SK-N-SH treated with all-trans-retinoic acid at 6 μM for 48 hours (cell line): ENCODE measurements at regions not wholly inside any gene's neighbourhood (a gene's known extent, or its start where the extent isn't known, plus 50 kb on each side); places are given as distances from the start of the nearest gene placed in this dataset.

ENCODE experiments used
- ATAC-seq: fragments of 200-7000 bp; cut with Tn5 transposase; 3 replicates; pipeline ENCODE4 v1.9.1; 2020; ENCODE audit warnings: mild to moderate bottlenecking, moderate library complexity
- ARNTL ChIP-seq: fragments of 450-650 bp; formaldehyde crosslinking; IDR thresholded peaks from 2 replicates; pipeline ENCODE4 v1.5.0; 2020; ENCODE audit warnings: low read depth, mild to moderate bottlenecking, moderate library complexity, borderline replicate concordance
- BACH2 ChIP-seq: fragments of 250-450 bp; sonication (Bioruptor Pico); IDR thresholded peaks from 2 replicates; pipeline ENCODE4 v1.9.0; 2021; ENCODE audit warnings: mild to moderate bottlenecking, borderline replicate concordance
- CREB5 ChIP-seq: fragments of 250-450 bp; sonication (Bioruptor Pico); IDR thresholded peaks from 2 replicates; pipeline ENCODE4 v1.5.1; 2020; ENCODE audit warnings: low read depth, mild to moderate bottlenecking, moderate library complexity
- CSDC2 ChIP-seq: fragments of 250-450 bp; sonication (Bioruptor Pico); IDR thresholded peaks from 2 replicates; pipeline ENCODE4 v1.5.0; 2020; ENCODE audit warnings: mild to moderate bottlenecking, moderate library complexity
- CSRNP3 ChIP-seq: fragments of 250-450 bp; sonication (Bioruptor Pico); IDR thresholded peaks from 2 replicates; pipeline ENCODE4 v1.5.1; 2021; ENCODE audit warnings: mild to moderate bottlenecking, moderate library complexity
- ESRRG ChIP-seq: fragments of 250-450 bp; sonication (Bioruptor Pico); IDR thresholded peaks from 2 replicates; pipeline ENCODE4 v1.6.1; 2021; ENCODE audit warnings: mild to moderate bottlenecking
- GLIS3 ChIP-seq: fragments of 250-450 bp; sonication (Bioruptor Pico); IDR thresholded peaks from 2 replicates; pipeline ENCODE4 v1.5.0; 2020; ENCODE audit warnings: mild to moderate bottlenecking, moderate library complexity
- ISL1 ChIP-seq: fragments of 250-450 bp; sonication (Bioruptor Pico); IDR thresholded peaks from 2 replicates; pipeline ENCODE4 v2.1.2; 2022; ENCODE audit warnings: mild to moderate bottlenecking, moderate library complexity
- OSR1 ChIP-seq: fragments of 250-450 bp; sonication (Bioruptor Pico); IDR thresholded peaks from 2 replicates; pipeline ENCODE4 v1.8.0; 2022; ENCODE audit warnings: moderate library complexity, mild to moderate bottlenecking, inconsistent platforms
- POU6F1 ChIP-seq: fragments of 250-450 bp; sonication (Bioruptor Pico); IDR thresholded peaks from 2 replicates; pipeline ENCODE4 v1.8.0; 2021; ENCODE audit warnings: low read depth, mild to moderate bottlenecking, moderate library complexity, borderline replicate concordance
- PPARA ChIP-seq: fragments of 250-450 bp; sonication (Bioruptor Pico); IDR thresholded peaks from 2 replicates; pipeline ENCODE4 v1.5.0; 2020; ENCODE audit warnings: mild to moderate bottlenecking, borderline replicate concordance
- RARB ChIP-seq: fragments of 250-450 bp; sonication (Bioruptor Pico); IDR thresholded peaks from 2 replicates; pipeline ENCODE4 v1.8.0; 2021; ENCODE audit warnings: mild to moderate bottlenecking, moderate library complexity
- SNAI2 ChIP-seq: fragments of 250-450 bp; sonication (Bioruptor Pico); IDR thresholded peaks from 2 replicates; pipeline ENCODE4 v1.5.0; 2020; ENCODE audit warnings: mild to moderate bottlenecking, moderate library complexity
- TCF4 ChIP-seq: fragments of 250-450 bp; sonication (Bioruptor Pico); IDR thresholded peaks from 2 replicates; pipeline ENCODE4 v1.8.0; 2021; ENCODE audit warnings: mild to moderate bottlenecking, moderate library complexity, borderline replicate concordance
- TOX ChIP-seq: fragments of 250-450 bp; sonication (Bioruptor Pico); IDR thresholded peaks from 2 replicates; pipeline ENCODE4 v1.8.0; 2021; ENCODE audit warnings: mild to moderate bottlenecking, moderate library complexity, borderline replicate concordance
- TSHZ2 ChIP-seq: fragments of 250-450 bp; sonication (Bioruptor Pico); IDR thresholded peaks from 2 replicates; pipeline ENCODE4 v1.5.0; 2020; ENCODE audit warnings: mild to moderate bottlenecking, moderate library complexity
- ZC3H10 ChIP-seq: fragments of 250-450 bp; sonication (Bioruptor Pico); IDR thresholded peaks from 2 replicates; pipeline ENCODE4 v1.5.1; 2021; ENCODE audit warnings: mild to moderate bottlenecking, moderate library complexity
- ZFP3 ChIP-seq: fragments of 250-450 bp; sonication (Bioruptor Pico); IDR thresholded peaks from 2 replicates; pipeline ENCODE4 v1.5.0; 2020; ENCODE audit warnings: mild to moderate bottlenecking, moderate library complexity
- ZFP30 ChIP-seq: fragments of 450-650 bp; formaldehyde crosslinking; IDR thresholded peaks from 2 replicates; pipeline ENCODE4 v1.5.0; 2022; ENCODE audit warnings: mild to moderate bottlenecking, moderate library complexity
- ZNF565 ChIP-seq: fragments of 450-650 bp; formaldehyde crosslinking; conservative IDR thresholded peaks from 2 replicates; pipeline ENCODE4 v1.5.0; 2020; ENCODE audit warnings: low read depth, mild to moderate bottlenecking, moderate library complexity
- ZNF70 ChIP-seq: fragments of 450-650 bp; formaldehyde crosslinking; IDR thresholded peaks from 2 replicates; pipeline ENCODE4 v1.5.0; 2020; ENCODE audit warnings: mild to moderate bottlenecking, moderate library complexity
- ZNF8 ChIP-seq: fragments of 450-650 bp; formaldehyde crosslinking; IDR thresholded peaks from 2 replicates; pipeline ENCODE4 v1.5.0; 2020; ENCODE audit warnings: mild to moderate bottlenecking, moderate library complexity

GRCh38 chr18:38350141-38350540, 784.5 kb upstream of the CELF4 start:
- TF ChIP-seq CREB5 (CRISPR knock-in tag) (no peak), ZNF70 (no peak), ZFP3 (CRISPR knock-in tag) (no peak), TCF4 (CRISPR knock-in tag) (no peak), ZNF565 (no peak), ESRRG (CRISPR knock-in tag) (no peak), PPARA (CRISPR knock-in tag) (no peak), RARB (CRISPR knock-in tag) (no peak), POU6F1 (CRISPR knock-in tag) (no peak), TOX (CRISPR knock-in tag) (no peak), ISL1 (no peak), TSHZ2 (no peak), SNAI2 (CRISPR knock-in tag) (no peak), ZNF8 (CRISPR knock-in tag) (no peak), GLIS3 (CRISPR knock-in tag) (no peak), BACH2 (CRISPR knock-in tag) (no peak), OSR1 (CRISPR knock-in tag) (no peak), ARNTL (no peak), CSDC2 (CRISPR knock-in tag) (no peak), ZC3H10 (CRISPR knock-in tag) (no peak)
- no peak for ATAC-seq

- ATAC-seq, result no peak
- TF ChIP-seq ARNTL, result no peak
- TF ChIP-seq ZFP3 (CRISPR knock-in tag), result no peak
- no peak for TF ChIP-seq SNAI2 (CRISPR knock-in tag)
- TF ChIP-seq ESRRG (CRISPR knock-in tag), result no peak
- TF ChIP-seq CREB5 (CRISPR knock-in tag), result no peak
- no peak for TF ChIP-seq RARB (CRISPR knock-in tag)
- no peak for TF ChIP-seq TCF4 (CRISPR knock-in tag)
- TF ChIP-seq CSRNP3, result no peak
These were observed 765.0 kb upstream of the CELF4 start for GRCh38 chr18:38330573-38330972.

- no peak for ATAC-seq
- TF ChIP-seq GLIS3 (CRISPR knock-in tag), result no peak
- TF ChIP-seq RARB (CRISPR knock-in tag), result no peak
- no peak for TF ChIP-seq BACH2 (CRISPR knock-in tag)
- no peak for TF ChIP-seq PPARA (CRISPR knock-in tag)
- no peak for TF ChIP-seq OSR1 (CRISPR knock-in tag)
- no peak for TF ChIP-seq ZFP30
- TF ChIP-seq POU6F1 (CRISPR knock-in tag), result no peak
- TF ChIP-seq ESRRG (CRISPR knock-in tag), result no peak
- TF ChIP-seq TSHZ2, result 0 out of 2 replicates have a peak, but pooled peaks have one; percentile 5
- TF ChIP-seq ZNF70, result peak; percentile 71
- TF ChIP-seq SNAI2 (CRISPR knock-in tag), result no peak
- no peak for TF ChIP-seq ARNTL
- no peak for TF ChIP-seq CREB5 (CRISPR knock-in tag)
- no peak for TF ChIP-seq ZNF8 (CRISPR knock-in tag)
These were observed 763.5 kb upstream of the CELF4 start for GRCh38 chr18:38329145-38329544.
